A673 (cell line): ENCODE measurements at regions not wholly inside any gene's neighbourhood (a gene's known extent, or its start where the extent isn't known, plus 50 kb on each side); places are given as distances from the start of the nearest gene placed in this dataset.

ENCODE experiments used
- BruUV-seq: library from RNA; stranded (reverse); fragments of 400-500 nt; replicated peaks from 2 replicates; lab custom pipeline; 2021; lab: Mats Ljungman, UMichigan
- CTCF ChIA-PET: fragments of 300-600 bp; sonication (Branson Sonifier 250); formaldehyde crosslinking; loops from one replicate; lab custom pipeline; 2022; ENCODE audit warnings: antibody characterized with exemption; lab: Charles Lee
- POLR2A ChIA-PET: fragments of 300-600 bp; sonication (Branson Sonifier 250); formaldehyde crosslinking; loops from one replicate; lab custom pipeline; 2022; ENCODE audit warnings: antibody characterized with exemption; ENCODE audit not compliant: low non-redundant PET; lab: Charles Lee
- DNase-seq: peaks from one replicate; pipeline ENCODE4 v3.0.0-alpha.2; 2015; ENCODE audit warnings: low spot score
- H3K27ac ChIP-seq: fragments of 200-600 bp; sonication (generic); 2 replicates; pipeline ENCODE4 v1.5.1; 2016; ENCODE audit warnings: mixed run types, low read depth, mild to moderate bottlenecking, mixed read lengths, antibody characterized with exemption, low read length; ENCODE audit not compliant: poor library complexity, severe bottlenecking
- H3K27me3 ChIP-seq: fragments of 200-600 bp; sonication (generic); replicated peaks from 2 replicates; pipeline ENCODE4 v1.6.1; 2017; ENCODE audit warnings: mixed run types, low read depth, mild to moderate bottlenecking, mixed read lengths, antibody characterized with exemption, low read length; ENCODE audit not compliant: insufficient read depth, poor library complexity
- H3K36me3 ChIP-seq: fragments of 200-600 bp; sonication (generic); 2 replicates; pipeline ENCODE4 v1.6.1; 2016; ENCODE audit warnings: mixed run types, mild to moderate bottlenecking, mixed read lengths, antibody characterized with exemption, low read length; ENCODE audit not compliant: insufficient read depth, poor library complexity, severe bottlenecking
- H3K4me1 ChIP-seq: fragments of 200-600 bp; sonication (generic); 2 replicates; pipeline ENCODE4 v1.6.1; 2017; ENCODE audit warnings: mixed run types, mild to moderate bottlenecking, mixed read lengths, antibody characterized with exemption, low read length; ENCODE audit not compliant: insufficient read depth, poor library complexity, severe bottlenecking
- H3K4me3 ChIP-seq: fragments of 200-600 bp; sonication (generic); 2 replicates; pipeline ENCODE4 v1.5.1; 2016; ENCODE audit warnings: low read depth, mixed run types, mild to moderate bottlenecking, mixed read lengths, low read length; ENCODE audit not compliant: poor library complexity, severe bottlenecking
- H3K9me3 ChIP-seq: fragments of 200-600 bp; sonication (generic); 2 replicates; pipeline ENCODE4 v1.6.1; 2016; ENCODE audit warnings: mixed run types, low read depth, mild to moderate bottlenecking, mixed read lengths, antibody characterized with exemption, low read length; ENCODE audit not compliant: poor library complexity, severe bottlenecking
- CTCF ChIP-seq: fragments of 300-800, 200-600 bp; sonication (generic); conservative IDR thresholded peaks from 2 replicates; pipeline ENCODE4 v1.5.1; 2017; ENCODE audit warnings: low read depth, mild to moderate bottlenecking, antibody characterized with exemption, low read length, moderate library complexity, mixed read lengths
- EZH2 ChIP-seq: fragments of 200-600 bp; sonication (generic); IDR thresholded peaks from 2 replicates; pipeline ENCODE4 v1.6.1; 2017; ENCODE audit warnings: borderline replicate concordance, low read depth, mild to moderate bottlenecking, mixed read lengths, antibody characterized with exemption, low read length; ENCODE audit not compliant: poor library complexity, severe bottlenecking
- intact Hi-C: fragments of 100-400 bp; cut with micrococcal nuclease; formaldehyde crosslinking; loops from one replicate; pipeline ENCODE4 v1.10.0; 2022; ENCODE audit not compliant: unreplicated experiment

GRCh38 chr13:40204246-40204645 is 462.2 kb downstream of the FOXO1 start:
- no TSS peak for BruUV-seq
- H3K9me3 ChIP-seq, result no peaks in the 10 kb centered on the region
- H3K27ac ChIP-seq, result no peak overlapping the region
- H3K4me1 ChIP-seq, result no peaks in the 10 kb centered on the region
- intact Hi-C loops, result no loop called here
- ChIA-PET CTCF (no interaction called here), POLR2A (no interaction called here)
- TF ChIP-seq CTCF (no peak), EZH2 (no peak)
- H3K4me3 ChIP-seq, result no peak overlapping the region
- no peaks in the 10 kb centered on the region for H3K36me3 ChIP-seq
- no peak for DNase-seq
- H3K27me3 ChIP-seq, result no peaks in the 10 kb centered on the region

- Histone ChIP-seq H3K27me3 (no peaks in the 10 kb centered on the region), H3K27ac (no peak overlapping the region), H3K9me3 (no peaks in the 10 kb centered on the region), H3K36me3 (no peaks in the 10 kb centered on the region), H3K4me1 (no peaks in the 10 kb centered on the region), H3K4me3 (no peak overlapping the region)
- intact Hi-C loops, result no loop called here
- ChIA-PET POLR2A (no interaction called here), CTCF (no interaction called here)
- no peak for DNase-seq
- BruUV-seq, result no TSS peak
- no peak for TF ChIP-seq CTCF
- no peak for TF ChIP-seq EZH2
Measured at GRCh38 chr13:40205771-40206240, 460.6 kb downstream of the FOXO1 start.

- Histone ChIP-seq H3K4me3 (no peak overlapping the region), H3K4me1 (no peaks in the 10 kb centered on the region), H3K27me3 (no peaks in the 10 kb centered on the region), H3K27ac (no peak overlapping the region), H3K36me3 (no peaks in the 10 kb centered on the region), H3K9me3 (no peaks in the 10 kb centered on the region)
- POLR2A ChIA-PET, result no interaction called here
- CTCF ChIA-PET, result no interaction called here
- no peak for TF ChIP-seq CTCF
- no peak for TF ChIP-seq EZH2
- no TSS peak for BruUV-seq
- intact Hi-C loops, result no loop called here
- DNase-seq, result no peak
Measured at GRCh38 chr13:40206241-40207000, 460.0 kb downstream of the FOXO1 start.
